ENCODE measurements at regions not wholly inside any gene's neighbourhood (a gene's known extent, or its start where the extent isn't known, plus 50 kb on each side); places are given as distances from the start of the nearest gene placed in this dataset.
"Not testable (repeated sequence)": the region's sequence is repeated elsewhere in the genome, so short reads cannot be mapped to it uniquely, and the experiment has no call there.

DNA sequence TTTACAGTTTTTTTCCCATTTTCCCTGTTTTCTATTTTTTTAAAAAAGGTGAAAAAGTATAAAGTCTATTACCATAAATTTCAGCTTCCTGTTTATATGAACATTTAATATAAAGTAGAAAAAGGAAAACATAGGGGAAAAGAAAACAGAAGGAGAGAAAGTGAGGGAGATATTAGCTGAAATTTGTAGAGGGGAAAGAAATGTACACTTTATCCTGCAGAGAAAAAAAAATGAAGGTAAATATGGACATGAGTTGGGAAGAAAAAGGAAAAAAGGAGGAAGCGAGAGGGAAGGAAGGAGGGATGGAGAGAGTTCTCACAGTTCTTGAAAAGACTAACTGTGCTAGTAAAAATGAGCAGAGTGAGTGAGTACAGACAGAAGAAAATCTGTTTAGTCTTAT is 91.6 kb upstream of the BTG1 start:
- H3K4me3 Mint-ChIP-seq: no peak overlapping the region
- H3K9me3 Mint-ChIP-seq: no peaks in the 10 kb centered on the region
- ATAC-seq (replicated peaks; ENCODE audit: extremely low read depth, poor library complexity, severe bottlenecking) (no peak), DNase-seq (ENCODE audit: low spot score in 2 of 2) (no peak)
- H3K36me3 Mint-ChIP-seq (ENCODE audit: insufficient read depth): no peaks in the 10 kb centered on the region
- no peaks in the 10 kb centered on the region for H3K27me3 Mint-ChIP-seq
- peaks cover 6% of the 10 kb centered on the region for H3K4me1 Mint-ChIP-seq
- no peak overlapping the region for H3K27ac Mint-ChIP-seq (ENCODE audit: low read depth)

DNA sequence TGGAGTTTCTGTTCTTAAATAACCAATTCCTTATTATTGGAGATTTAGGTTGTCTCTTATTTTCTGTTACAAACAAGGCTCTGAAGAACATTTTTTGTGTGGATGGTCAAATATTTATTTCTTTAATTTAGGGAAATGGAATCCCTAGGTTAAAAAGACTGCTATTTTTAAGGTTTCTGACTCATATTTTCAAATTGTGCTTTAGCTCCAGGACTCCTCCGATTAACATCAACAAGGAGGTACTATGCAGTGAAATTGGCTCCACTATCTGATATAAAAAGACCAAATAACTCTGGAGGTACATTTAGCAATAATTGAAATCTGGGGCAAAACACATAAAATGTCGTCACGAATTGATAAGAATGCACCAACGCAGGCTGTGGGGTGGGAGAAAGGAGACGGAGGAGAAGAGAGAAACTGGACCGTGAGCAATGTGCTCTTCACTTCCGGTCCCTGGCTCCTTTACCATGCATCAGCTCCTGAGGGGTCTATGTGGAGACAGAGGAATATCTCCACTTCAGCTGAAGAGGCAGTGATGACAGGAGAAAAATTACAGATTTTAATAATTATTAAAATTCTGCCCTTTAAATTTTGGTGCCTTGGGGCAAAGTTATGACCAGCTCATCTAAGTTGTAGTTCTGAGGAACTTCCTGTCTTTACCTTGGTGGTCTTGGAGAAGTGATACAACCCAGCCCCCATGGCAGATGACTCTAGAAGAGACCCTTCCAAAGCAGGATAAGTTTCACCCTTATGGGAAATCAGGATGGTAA is 90.2 kb upstream of the BTG1 start:
- H3K27me3 Mint-ChIP-seq: no peaks in the 10 kb centered on the region
- ATAC-seq (replicated peaks; ENCODE audit: extremely low read depth, poor library complexity, severe bottlenecking): no peak

DNA sequence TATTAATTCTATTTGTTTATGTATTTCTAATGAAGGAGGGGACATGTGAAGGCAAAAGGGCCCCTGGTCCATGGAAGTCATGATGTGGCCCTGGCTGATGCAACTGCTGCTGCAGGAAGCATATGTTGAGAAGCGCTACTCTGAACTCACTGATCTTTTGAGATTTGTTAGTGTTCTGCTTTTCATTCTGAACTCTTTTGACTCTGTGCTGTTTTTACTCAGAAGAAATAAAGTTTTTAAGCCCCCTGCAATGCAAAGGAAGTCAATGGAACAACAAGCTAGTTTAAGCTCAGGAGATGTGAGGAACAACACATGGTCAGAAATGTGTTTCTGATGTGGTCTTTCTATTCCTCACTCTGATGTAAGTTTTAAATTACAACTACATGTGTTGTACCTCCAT is 88.9 kb upstream of the BTG1 start:
- Mint-ChIP-seq H3K36me3 (ENCODE audit: insufficient read depth) (no peaks in the 10 kb centered on the region), H3K27me3 (no peaks in the 10 kb centered on the region), H3K9me3 (no peaks in the 10 kb centered on the region), H3K27ac (ENCODE audit: low read depth) (no peak overlapping the region), H3K4me3 (no peak overlapping the region), H3K4me1 (peaks cover 6% of the 10 kb centered on the region)
- DNase-seq (ENCODE audit: low spot score in 2 of 2) (no peak), ATAC-seq (replicated peaks; ENCODE audit: extremely low read depth, poor library complexity, severe bottlenecking) (no peak)

More for the DNA sequence above, 90.2 kb upstream of the BTG1 start:
- peaks cover 6% of the 10 kb centered on the region for H3K4me1 Mint-ChIP-seq
- no peak for DNase-seq (ENCODE audit: low spot score in 2 of 2)
- no peaks in the 10 kb centered on the region for H3K9me3 Mint-ChIP-seq
- H3K36me3 Mint-ChIP-seq (ENCODE audit: insufficient read depth): no peaks in the 10 kb centered on the region
- H3K27ac Mint-ChIP-seq (ENCODE audit: low read depth): no peak overlapping the region
- no peak overlapping the region for H3K4me3 Mint-ChIP-seq

DNA sequence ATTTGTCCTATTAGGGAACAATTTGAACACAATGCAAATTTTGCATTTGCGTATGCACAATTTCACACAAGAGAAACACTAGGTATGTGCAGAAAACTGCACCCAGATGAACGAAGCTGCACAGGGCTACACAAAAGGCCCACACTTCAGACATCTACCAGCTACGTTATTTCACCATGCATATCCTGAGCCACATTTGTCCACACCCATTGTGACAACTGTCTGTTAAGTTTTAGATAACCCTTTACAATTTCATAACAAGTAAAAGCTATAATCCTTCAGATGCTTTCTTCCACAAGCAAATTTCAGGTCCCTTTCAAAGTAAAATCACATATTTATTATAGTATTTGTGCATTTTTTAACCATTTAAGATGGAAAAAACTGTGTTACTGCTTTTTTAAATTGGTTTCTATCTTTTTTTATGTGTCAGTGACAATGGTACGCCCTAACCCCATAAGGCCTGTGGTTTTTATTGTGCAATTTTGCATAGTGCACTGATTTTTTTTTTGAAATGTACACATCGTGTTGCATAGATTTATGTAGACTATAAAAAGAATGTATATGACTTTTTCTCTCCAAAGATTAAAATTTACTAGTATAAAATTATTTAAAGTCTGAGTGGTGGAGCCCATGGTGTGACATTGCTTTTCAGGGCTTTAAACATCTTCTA is 87.8 kb upstream of the BTG1 start:
- Mint-ChIP-seq H3K4me3 (no peak overlapping the region), H3K9me3 (no peaks in the 10 kb centered on the region), H3K36me3 (ENCODE audit: insufficient read depth) (no peaks in the 10 kb centered on the region), H3K27ac (ENCODE audit: low read depth) (no peak overlapping the region), H3K4me1 (peaks cover 6% of the 10 kb centered on the region), H3K27me3 (no peaks in the 10 kb centered on the region)
- ATAC-seq (replicated peaks; ENCODE audit: extremely low read depth, poor library complexity, severe bottlenecking) (no peak), DNase-seq (ENCODE audit: low spot score in 2 of 2) (no peak)

DNA sequence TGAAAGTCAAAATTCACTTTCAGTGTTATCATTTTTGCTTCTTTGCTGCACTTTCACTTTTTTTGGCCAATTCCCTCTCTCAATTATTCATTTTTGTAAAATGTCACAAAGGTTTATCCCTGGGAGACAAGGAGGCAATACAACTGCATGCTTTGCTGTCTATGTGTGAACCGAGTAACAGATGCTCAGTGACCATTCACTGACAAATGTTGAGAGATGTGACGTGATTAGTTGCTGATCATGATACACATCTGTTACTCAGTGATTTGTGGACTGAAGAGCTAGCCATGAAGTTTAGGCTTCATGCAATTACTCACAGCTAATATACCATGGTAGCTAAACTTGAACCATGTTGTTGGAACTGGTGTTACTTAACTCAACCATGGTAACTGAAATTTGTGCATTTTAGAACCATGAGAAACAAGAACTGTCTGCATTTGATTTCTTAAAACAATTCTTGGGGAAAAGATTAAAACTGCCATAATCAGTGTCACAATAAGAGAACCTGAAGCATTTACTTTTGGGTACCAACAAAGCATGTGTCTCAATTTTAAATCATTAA is 86.8 kb upstream of the BTG1 start:
- H3K9me3 Mint-ChIP-seq; H3K27ac Mint-ChIP-seq (ENCODE audit: low read depth); H3K4me3 Mint-ChIP-seq; ATAC-seq (replicated peaks; ENCODE audit: extremely low read depth, poor library complexity, severe bottlenecking); H3K4me1 Mint-ChIP-seq; DNase-seq (ENCODE audit: low spot score in 2 of 2); H3K27me3 Mint-ChIP-seq; H3K36me3 Mint-ChIP-seq (ENCODE audit: insufficient read depth): not testable (repeated sequence)

DNA sequence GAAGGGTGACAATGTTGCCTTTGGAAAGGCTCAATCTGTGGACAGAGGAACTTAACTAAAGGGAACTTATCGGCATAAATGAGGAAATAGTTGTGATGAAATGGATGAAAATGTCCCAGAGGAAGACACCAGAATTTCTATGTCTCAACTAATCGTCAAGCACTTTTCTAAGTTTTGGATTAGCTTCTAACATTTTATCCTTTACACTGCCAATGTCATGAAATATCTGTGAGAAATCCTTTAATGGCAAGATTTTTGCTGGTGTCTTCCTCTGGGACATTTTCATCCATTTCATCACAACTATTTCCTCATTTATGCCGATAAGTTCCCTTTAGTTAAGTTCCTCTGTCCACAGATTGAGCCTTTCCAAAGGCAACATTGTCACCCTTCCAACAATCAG is 86.3 kb upstream of the BTG1 start:
- DNase-seq (ENCODE audit: low spot score in 2 of 2); H3K27me3 Mint-ChIP-seq; ATAC-seq (replicated peaks; ENCODE audit: extremely low read depth, poor library complexity, severe bottlenecking); H3K4me1 Mint-ChIP-seq; H3K4me3 Mint-ChIP-seq; H3K27ac Mint-ChIP-seq (ENCODE audit: low read depth); H3K36me3 Mint-ChIP-seq (ENCODE audit: insufficient read depth); H3K9me3 Mint-ChIP-seq: not testable (repeated sequence)

DNA sequence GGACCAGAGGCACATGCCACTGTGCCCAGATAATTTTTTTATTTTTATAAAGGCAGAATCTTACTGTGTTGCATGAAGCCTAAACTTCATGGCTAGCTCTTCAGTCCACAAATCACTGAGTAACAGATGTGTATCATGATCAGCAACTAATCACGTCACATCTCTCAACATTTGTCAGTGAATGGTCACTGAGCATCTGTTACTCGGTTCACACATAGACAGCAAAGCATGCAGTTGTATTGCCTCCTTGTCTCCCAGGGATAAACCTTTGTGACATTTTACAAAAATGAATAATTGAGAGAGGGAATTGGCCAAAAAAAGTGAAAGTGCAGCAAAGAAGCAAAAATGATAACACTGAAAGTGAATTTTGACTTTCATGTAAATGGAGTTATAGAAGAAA is 85.9 kb upstream of the BTG1 start:
- H3K36me3 Mint-ChIP-seq (ENCODE audit: insufficient read depth); H3K4me1 Mint-ChIP-seq; H3K27me3 Mint-ChIP-seq; H3K9me3 Mint-ChIP-seq; H3K4me3 Mint-ChIP-seq; DNase-seq (ENCODE audit: low spot score in 2 of 2); ATAC-seq (replicated peaks; ENCODE audit: extremely low read depth, poor library complexity, severe bottlenecking); H3K27ac Mint-ChIP-seq (ENCODE audit: low read depth): not testable (repeated sequence)

DNA sequence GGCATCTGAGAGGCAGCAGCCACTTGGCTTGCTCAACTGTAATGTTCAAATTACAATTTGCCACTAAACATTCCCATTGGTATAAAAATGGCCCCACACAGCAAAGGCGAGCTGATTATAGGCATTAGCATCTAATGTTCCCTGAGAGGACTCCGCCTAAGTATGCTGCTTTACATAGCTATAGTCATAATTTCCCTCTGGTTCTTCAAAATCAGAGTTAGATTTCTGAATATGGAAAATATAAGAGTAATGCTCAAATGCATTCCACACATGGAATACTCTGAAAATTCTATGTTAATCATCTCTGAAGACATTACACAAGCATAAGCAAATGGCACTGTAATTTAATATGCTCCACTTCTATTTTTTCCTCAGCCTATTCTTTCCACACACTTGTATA is 83.7 kb upstream of the BTG1 start:
- Mint-ChIP-seq H3K4me1 (no peaks in the 10 kb centered on the region), H3K27me3 (no peaks in the 10 kb centered on the region), H3K36me3 (ENCODE audit: insufficient read depth) (no peaks in the 10 kb centered on the region), H3K4me3 (no peak overlapping the region), H3K9me3 (no peaks in the 10 kb centered on the region), H3K27ac (ENCODE audit: low read depth) (no peak overlapping the region)
- DNase-seq (ENCODE audit: low spot score in 2 of 2) (no peak), ATAC-seq (replicated peaks; ENCODE audit: extremely low read depth, poor library complexity, severe bottlenecking) (no peak)

DNA sequence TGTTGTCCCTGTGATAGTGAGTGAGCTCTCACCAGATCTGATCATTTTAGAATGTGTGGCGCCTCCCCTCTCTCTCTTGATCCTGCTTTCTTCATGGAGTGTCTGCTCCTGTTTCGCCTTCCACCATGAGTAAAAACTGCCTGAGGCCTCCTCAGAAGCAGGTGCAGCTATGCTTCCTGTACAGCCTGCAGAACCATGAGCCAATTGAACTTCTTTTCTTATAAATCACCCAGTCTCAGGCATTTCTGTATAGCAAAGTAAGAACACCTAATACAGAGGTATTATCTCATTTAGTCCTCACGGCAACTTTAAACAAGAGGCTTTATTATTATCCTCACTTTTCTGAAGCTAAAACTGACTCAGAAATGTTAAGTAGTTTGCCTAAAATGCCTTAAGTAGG is 81.3 kb upstream of the BTG1 start:
- Mint-ChIP-seq H3K4me1 (no peaks in the 10 kb centered on the region), H3K36me3 (ENCODE audit: insufficient read depth) (no peaks in the 10 kb centered on the region), H3K9me3 (no peaks in the 10 kb centered on the region), H3K27ac (ENCODE audit: low read depth) (no peak overlapping the region), H3K4me3 (no peak overlapping the region), H3K27me3 (no peaks in the 10 kb centered on the region)
- ATAC-seq (replicated peaks; ENCODE audit: extremely low read depth, poor library complexity, severe bottlenecking): no peak
- DNase-seq (ENCODE audit: low spot score in 2 of 2): no peak

DNA sequence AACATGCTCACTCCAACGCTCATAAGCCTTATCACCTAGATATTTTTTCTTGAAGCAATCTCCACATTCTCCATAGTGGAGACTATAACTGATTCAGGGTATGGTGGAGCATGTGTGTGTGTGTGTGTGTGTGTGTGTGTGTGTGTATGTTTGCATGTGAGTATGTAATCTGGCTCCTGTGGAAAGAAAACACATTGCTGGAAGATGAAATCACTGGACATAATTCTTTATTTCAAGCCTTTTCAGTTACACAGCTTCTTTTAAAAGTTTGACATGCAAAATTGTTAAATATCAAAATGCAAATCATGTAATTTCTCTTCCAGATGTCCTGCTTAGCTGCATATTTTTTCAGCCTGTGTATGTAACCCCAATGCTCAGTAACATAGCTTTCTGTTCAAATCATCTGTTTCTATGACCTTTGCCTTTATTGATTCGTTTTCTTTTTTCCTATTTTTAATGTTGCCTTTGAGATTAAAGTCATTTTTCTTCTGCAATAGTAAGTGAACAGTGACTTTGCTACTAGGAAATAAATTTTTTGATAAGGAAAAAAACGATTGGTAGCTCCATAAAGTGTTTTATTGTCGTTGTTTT is 80.5 kb upstream of the BTG1 start:
- no peaks in the 10 kb centered on the region for H3K36me3 Mint-ChIP-seq (ENCODE audit: insufficient read depth)
- no peaks in the 10 kb centered on the region for H3K27me3 Mint-ChIP-seq
- no peak for ATAC-seq (replicated peaks; ENCODE audit: extremely low read depth, poor library complexity, severe bottlenecking)
- no peaks in the 10 kb centered on the region for H3K9me3 Mint-ChIP-seq
- no peak for DNase-seq (ENCODE audit: low spot score in 2 of 2)
- H3K4me1 Mint-ChIP-seq: no peaks in the 10 kb centered on the region
- no peak overlapping the region for H3K27ac Mint-ChIP-seq (ENCODE audit: low read depth)
- H3K4me3 Mint-ChIP-seq: no peak overlapping the region

DNA sequence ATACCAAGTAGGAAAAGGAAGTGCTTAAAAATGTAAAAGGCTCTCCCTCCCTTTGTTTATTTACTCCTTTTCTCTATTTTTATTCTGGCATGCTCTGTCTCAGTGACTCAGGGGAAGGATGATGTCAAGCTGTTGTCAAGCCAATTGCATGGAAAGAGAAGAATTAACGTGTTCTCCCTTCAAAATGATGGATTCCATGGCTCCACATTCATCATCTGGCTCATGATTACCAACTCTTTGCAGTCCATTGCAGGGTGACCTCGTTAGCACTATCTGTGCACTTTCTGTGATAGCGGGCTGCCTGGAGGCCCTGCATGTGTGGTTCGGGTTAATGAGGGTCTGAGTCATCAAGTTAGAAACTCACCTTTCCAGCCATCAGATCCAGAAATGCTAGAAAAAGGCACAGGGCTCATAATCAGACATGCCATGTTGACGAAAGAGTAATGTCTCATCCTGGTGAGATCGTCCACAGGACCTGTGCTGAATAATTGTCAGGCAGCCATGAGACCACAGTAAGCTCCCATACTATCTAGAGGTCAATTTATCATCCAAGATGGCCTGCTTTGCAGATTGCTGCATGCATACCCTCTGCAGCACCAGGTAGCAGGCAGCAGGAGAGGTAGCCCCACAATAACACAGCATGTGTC is 79.2 kb upstream of the BTG1 start:
- no peak overlapping the region for H3K27ac Mint-ChIP-seq (ENCODE audit: low read depth)
- H3K36me3 Mint-ChIP-seq (ENCODE audit: insufficient read depth): no peaks in the 10 kb centered on the region
- ATAC-seq (replicated peaks; ENCODE audit: extremely low read depth, poor library complexity, severe bottlenecking): no peak
- DNase-seq (ENCODE audit: low spot score in 2 of 2): no peak
- no peaks in the 10 kb centered on the region for H3K4me1 Mint-ChIP-seq
- H3K4me3 Mint-ChIP-seq: no peak overlapping the region
- H3K27me3 Mint-ChIP-seq: no peaks in the 10 kb centered on the region
- H3K9me3 Mint-ChIP-seq: no peaks in the 10 kb centered on the region

DNA sequence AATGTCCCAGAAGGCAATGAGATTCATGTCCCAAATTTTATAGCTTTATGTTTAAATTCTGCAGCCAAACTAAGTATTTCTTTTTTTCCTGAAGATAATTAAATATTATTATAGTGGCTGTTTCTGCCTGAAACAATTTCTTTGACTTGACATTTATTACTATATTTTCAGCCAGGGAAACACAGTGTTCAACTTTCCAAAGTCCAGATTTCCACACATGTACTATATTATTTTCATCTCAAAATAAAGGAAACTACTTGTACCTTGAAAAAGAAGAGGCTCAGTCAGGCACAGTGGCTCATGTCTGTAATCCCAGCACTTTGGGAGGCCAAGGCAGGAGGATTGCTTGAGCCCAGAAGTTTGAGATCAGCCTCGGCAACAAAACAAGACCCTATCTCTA is 77.8 kb upstream of the BTG1 start:
- Mint-ChIP-seq H3K9me3 (no peaks in the 10 kb centered on the region), H3K4me1 (no peaks in the 10 kb centered on the region), H3K4me3 (no peak overlapping the region), H3K36me3 (ENCODE audit: insufficient read depth) (peaks cover 2% of the 10 kb centered on the region), H3K27me3 (no peaks in the 10 kb centered on the region), H3K27ac (ENCODE audit: low read depth) (no peak overlapping the region)
- ATAC-seq (replicated peaks; ENCODE audit: extremely low read depth, poor library complexity, severe bottlenecking) (no peak), DNase-seq (ENCODE audit: low spot score in 2 of 2) (no peak)

All from central memory CD8-positive, alpha-beta T cell (primary cell).